Endothelial cell of umbilical vein (primary cell): ENCODE measurements at regions not wholly inside any gene's neighbourhood (a gene's known extent, or its start where the extent isn't known, plus 50 kb on each side); places are given as distances from the start of the nearest gene placed in this dataset.

Experiments used
- BruUV-seq: library from RNA; stranded (reverse); fragments of 400-500 nt; replicated peaks from 2 replicates; lab custom pipeline; 2021; lab: Mats Ljungman, UMichigan
- CTCF ChIA-PET: fragments of 300-600, 350-600 bp; sonication (Branson Sonifier 250); formaldehyde crosslinking; loops from one replicate; lab custom pipeline; 2021; ENCODE audit warnings: antibody characterized with exemption, inconsistent platforms; lab: Charles Lee
- POLR2A ChIA-PET: fragments of 300-600, 350-600 bp; sonication (Branson Sonifier 250); formaldehyde crosslinking; loops from one replicate; lab custom pipeline; 2021; ENCODE audit warnings: antibody characterized with exemption, inconsistent platforms; lab: Charles Lee
- DNase-seq: peaks from one replicate; pipeline ENCODE4 v3.0.0-alpha.2; 2011; ENCODE audit warnings: low read depth, low spot score
- FAIRE-seq: peaks from 2 replicates; lab custom pipeline; 2011; peaks lifted over from hg19 to GRCh38; lab: Jason Lieb, UNC
- H2AFZ ChIP-seq: 2 replicates; pipeline ENCODE4 v1.6.0; 2012; ENCODE audit warnings: low read depth, low read length, control low read depth, inconsistent platforms
- H3K27ac ChIP-seq: 2 replicates; pipeline ENCODE4 v1.5.1; 2011; ENCODE audit warnings: low read depth, mild to moderate bottlenecking, control low read depth, low read length, moderate library complexity; ENCODE audit not compliant: insufficient read depth
- H3K27me3 ChIP-seq, 2 experiments: 2 replicates each; pipeline versions ENCODE4 v1.6.0 to v1.6.1; 2011; ENCODE audit warnings: low read length in 2 of 2, mixed read lengths in 1 of 2; ENCODE audit not compliant: control insufficient read depth in 2 of 2, insufficient read depth in 2 of 2
- H3K36me3 ChIP-seq, 2 experiments: 2 replicates in 1 of 2; 3 replicates in 1 of 2; pipeline ENCODE4 v1.5.1; 2011; ENCODE audit warnings: low read length in 2 of 2, mild to moderate bottlenecking in 1 of 2, moderate library complexity in 1 of 2; ENCODE audit not compliant: control insufficient read depth in 2 of 2, insufficient read depth in 2 of 2; ENCODE audit errors: extremely low read depth in 1 of 2
- H3K4me1 ChIP-seq: 3 replicates; pipeline ENCODE4 v1.5.1; 2011; ENCODE audit warnings: mild to moderate bottlenecking, low read length; ENCODE audit not compliant: control insufficient read depth, insufficient read depth; ENCODE audit errors: extremely low read depth
- H3K4me2 ChIP-seq: 2 replicates; pipeline ENCODE4 v1.6.1; 2011; ENCODE audit warnings: low read length, control low read depth, mixed read lengths; ENCODE audit not compliant: insufficient read depth
- H3K4me3 ChIP-seq, 3 experiments: fragments of 200-600 bp in 1 of 3; sonication (generic), shearing (Covaris generic) in 1 of 3; replicated peaks in 1 of 3; 2 replicates each; pipeline ENCODE4 v1.5.1; 2011 to 2016; ENCODE audit warnings: control low read depth in 3 of 3, low read length in 3 of 3, mild to moderate bottlenecking in 2 of 3, inconsistent platforms in 1 of 3, low read depth in 1 of 3, moderate library complexity in 1 of 3; ENCODE audit not compliant: insufficient read depth in 1 of 3
- H3K79me2 ChIP-seq: 2 replicates; pipeline ENCODE4 v1.6.0; 2012; ENCODE audit warnings: low read length, inconsistent platforms; ENCODE audit not compliant: control insufficient read depth, insufficient read depth
- H3K9ac ChIP-seq: replicated peaks from 2 replicates; pipeline ENCODE3; 2011; ENCODE audit warnings: low read length, control low read depth; ENCODE audit not compliant: insufficient read depth; ENCODE audit errors: extremely low read depth
- H3K9me1 ChIP-seq: replicated peaks from 3 replicates; pipeline ENCODE4 v1.6.0; 2011; ENCODE audit warnings: mild to moderate bottlenecking, low read length; ENCODE audit not compliant: control insufficient read depth, insufficient read depth; ENCODE audit errors: extremely low read depth
- H3K9me3 ChIP-seq: replicated peaks from 2 replicates; pipeline ENCODE4 v1.5.1; 2012; ENCODE audit warnings: low read length, inconsistent platforms; ENCODE audit not compliant: control insufficient read depth, insufficient read depth
- H4K20me1 ChIP-seq: replicated peaks from 2 replicates; pipeline ENCODE3; 2011; ENCODE audit warnings: mild to moderate bottlenecking, low read length; ENCODE audit not compliant: control insufficient read depth, insufficient read depth; ENCODE audit errors: extremely low read depth
- CTCF ChIP-seq, 2 donors: IDR thresholded peaks; 1 replicate in 1 of 2; 2 replicates in 1 of 2; pipeline ENCODE4 v1.5.1; 2011; ENCODE audit warnings: low read length in 2 of 2, mild to moderate bottlenecking in 2 of 2, moderate library complexity in 2 of 2, control low read depth in 1 of 2, inconsistent platforms in 1 of 2, low read depth in 1 of 2; ENCODE audit not compliant: insufficient read depth in 1 of 2; ENCODE audit errors: extremely low read depth in 1 of 2
- EZH2 ChIP-seq: IDR thresholded peaks from 2 replicates; pipeline ENCODE4 v1.6.1; 2012; ENCODE audit warnings: borderline replicate concordance, low read depth, mild to moderate bottlenecking, moderate library complexity, low read length, inconsistent platforms; ENCODE audit not compliant: severe bottlenecking
- FOS ChIP-seq: IDR thresholded peaks from 2 replicates; pipeline ENCODE4 v1.6.1; 2011; ENCODE audit warnings: mild to moderate bottlenecking, low read length, moderate library complexity, borderline replicate concordance; ENCODE audit not compliant: insufficient read depth
- GATA2 ChIP-seq: IDR thresholded peaks from 2 replicates; pipeline ENCODE4 v1.7.0; 2011; ENCODE audit warnings: low read depth, mild to moderate bottlenecking, moderate library complexity, mixed read lengths, low read length; ENCODE audit not compliant: insufficient read length, insufficient read depth
- JUN ChIP-seq: IDR thresholded peaks from 2 replicates; pipeline ENCODE4 v1.6.1; 2011; ENCODE audit warnings: borderline replicate concordance, low read depth; ENCODE audit not compliant: insufficient read length, insufficient read depth
- MAX ChIP-seq: IDR thresholded peaks from 2 replicates; pipeline ENCODE4 v1.6.1; 2011; ENCODE audit not compliant: insufficient read depth, insufficient read length
- MYC ChIP-seq: IDR thresholded peaks from one replicate; pipeline ENCODE4 v1.6.1; 2011; ENCODE audit warnings: mild to moderate bottlenecking, low read depth, low read length
- POLR2A ChIP-seq: IDR thresholded peaks from 2 replicates; pipeline ENCODE4 v1.6.1; 2012; ENCODE audit warnings: low read depth, mild to moderate bottlenecking, control low read depth, low read length
- POLR2AphosphoS5 ChIP-seq: IDR thresholded peaks from 2 replicates; pipeline ENCODE4 v1.6.1; 2012; ENCODE audit warnings: low read depth, mild to moderate bottlenecking, control low read depth, low read length, moderate library complexity; ENCODE audit not compliant: insufficient read depth
- dilution Hi-C: fragments of 300-500 bp; cut with MboI; formaldehyde crosslinking; loops from one replicate; pipeline ENCODE4 v1.15.0; 2019; ENCODE audit warnings: low sequenced_read_pairs; ENCODE audit not compliant: extremely low pct_ligation_motif_present
- intact Hi-C: fragments of 100-400 bp; cut with micrococcal nuclease; formaldehyde crosslinking; loops from one replicate; pipeline ENCODE4 v1.10.0; 2022

GRCh38 chr5:135667204-135667603 lies 88.4 kb upstream of the CXCL14 start:
- Histone ChIP-seq H3K9me3 (no peaks in the 10 kb centered on the region), H3K36me3 (no peaks in the 10 kb centered on the region), H3K79me2 (no peaks in the 10 kb centered on the region), H4K20me1 (no peaks in the 10 kb centered on the region), H3K4me1 (no peaks in the 10 kb centered on the region), H3K4me2 (no peak overlapping the region), H3K27ac (no peak overlapping the region), H3K4me3 (no peak overlapping the region), H3K27me3 (no peaks in the 10 kb centered on the region), H3K9me1 (no peaks in the 10 kb centered on the region), H3K9ac (no peak overlapping the region), H2AFZ (no peak overlapping the region)
- intact Hi-C loops (no loop called here), dilution Hi-C loops (no loop called here)
- DNase-seq (no peak), FAIRE-seq (no peak)
- no peak for TF ChIP-seq POLR2A
- TF ChIP-seq POLR2AphosphoS5: no peak
- no peak for TF ChIP-seq MYC
- no peak for TF ChIP-seq JUN
- no peak for TF ChIP-seq CTCF (IDR thresholded peaks at IDR 0.05; ENCODE audit: extremely low read depth in 1 of 2, insufficient read depth in 1 of 2, low read depth in 1 of 2, low read length in 2 of 2)
- no peak for TF ChIP-seq FOS
- no peak for TF ChIP-seq EZH2
- TF ChIP-seq GATA2: no peak
- no peak for TF ChIP-seq MAX
- ChIA-PET CTCF (interaction anchor here (1.4 to 1.5 kb wide), 2 partner anchors 12 to 24 kb away, joined by 3 to 5 read pairs; no protein-coding TSS in a partner anchor), POLR2A (no interaction called here)
- BruUV-seq: no TSS peak
